HepG2 (cell line): ENCODE measurements at regions not wholly inside any gene's neighbourhood (a gene's known extent, or its start where the extent isn't known, plus 50 kb on each side); places are given as distances from the start of the nearest gene placed in this dataset.
A peak's percentile ranks its signal among the peaks of the same experiment; 100 is the strongest.

Experiments
- ATAC-seq: fragments of 200-7000 bp; cut with Tn5 transposase; 3 replicates; pipeline ENCODE4 v1.9.1; 2020; ENCODE audit warnings: mild to moderate bottlenecking, moderate library complexity
- BruUV-seq: library from RNA; stranded (reverse); fragments of 400-500 nt; replicated peaks from 2 replicates; lab custom pipeline; 2021; lab: Mats Ljungman, UMichigan
- CTCF ChIA-PET: fragments of 300-600 bp; formaldehyde crosslinking; extraction: SDS; loops from one replicate; lab custom pipeline; 2021; ENCODE audit warnings: low total read pairs, inconsistent platforms, low intra/inter-chr PET ratio; lab: Yijun Ruan, JAX
- POLR2A ChIA-PET: fragments of 350-600 bp; sonication (Branson Sonifier 250); formaldehyde crosslinking; loops from one replicate; lab custom pipeline; 2020; ENCODE audit warnings: antibody characterized with exemption, inconsistent platforms; lab: Yijun Ruan, JAX
- DNase-seq: peaks from one replicate; pipeline ENCODE4 v3.0.0-alpha.2; 2015; ENCODE audit warnings: low spot score
- FAIRE-seq: peaks from 3 replicates; lab custom pipeline; 2011; peaks lifted over from hg19 to GRCh38; lab: Jason Lieb, UNC
- H2AFZ ChIP-seq: one replicate; pipeline ENCODE4 v1.6.1; 2011; ENCODE audit warnings: low read length, inconsistent platforms
- H3K27ac ChIP-seq: fragments of 300-600 bp; 3 replicates; pipeline ENCODE4 v1.8.0; 2011; ENCODE audit warnings: mixed run types, mild to moderate bottlenecking, mixed read lengths, low read length, inconsistent platforms; ENCODE audit not compliant: insufficient read depth; ENCODE audit errors: extremely low read length
- H3K27me3 ChIP-seq, 2 experiments: fragments of 200-600 bp in 1 of 2; 2 replicates in 1 of 2; 3 replicates in 1 of 2; pipeline versions ENCODE4 v1.6.0 to v1.8.0; 2011; ENCODE audit warnings: low read length in 2 of 2, mild to moderate bottlenecking in 2 of 2, moderate library complexity in 2 of 2, inconsistent platforms in 1 of 2; ENCODE audit not compliant: insufficient read depth in 2 of 2, control insufficient read depth in 1 of 2
- H3K36me3 ChIP-seq, 2 experiments: fragments of 200-600 bp in 1 of 2; replicated peaks in 1 of 2; 2 replicates in 1 of 2; 3 replicates in 1 of 2; pipeline versions ENCODE4 v1.5.1 to v1.8.0; 2011; ENCODE audit warnings: low read length in 2 of 2, inconsistent platforms in 1 of 2; ENCODE audit not compliant: insufficient read depth in 2 of 2, control insufficient read depth in 1 of 2
- H3K4me1 ChIP-seq: 2 replicates; pipeline ENCODE4 v1.5.1; 2012; ENCODE audit warnings: low read length, inconsistent platforms; ENCODE audit not compliant: insufficient read depth
- H3K4me2 ChIP-seq: 2 replicates; pipeline ENCODE4 v1.6.0; 2011; ENCODE audit warnings: low read depth, low read length, inconsistent platforms
- H3K4me3 ChIP-seq, 3 experiments: fragments of 200-600 bp in 1 of 3; sonication (generic), shearing (Covaris generic) in 1 of 3; replicated peaks in 1 of 3; 2 replicates each; pipeline ENCODE4 v1.5.1; 2011 to 2016; ENCODE audit warnings: low read length in 3 of 3, inconsistent platforms in 2 of 3, low read depth in 2 of 3, mild to moderate bottlenecking in 2 of 3, control low read depth in 1 of 3, mixed read lengths in 1 of 3; ENCODE audit not compliant: insufficient read depth in 1 of 3
- H3K79me2 ChIP-seq: one replicate; pipeline ENCODE4 v1.6.1; 2011; ENCODE audit warnings: low read length, inconsistent platforms; ENCODE audit not compliant: insufficient read depth
- H3K9ac ChIP-seq: 2 replicates; pipeline ENCODE4 v1.6.0; 2011; ENCODE audit warnings: mild to moderate bottlenecking, low read depth, low read length, inconsistent platforms; ENCODE audit not compliant: insufficient read depth
- H3K9me3 ChIP-seq: 2 replicates; pipeline ENCODE4 v1.5.1; 2012; ENCODE audit warnings: mild to moderate bottlenecking, low read length
- H4K20me1 ChIP-seq: 2 replicates; pipeline ENCODE4 v1.6.0; 2011; ENCODE audit warnings: inconsistent platforms, mild to moderate bottlenecking, low read length, moderate library complexity; ENCODE audit not compliant: insufficient read depth
- PCBP1 ChIP-seq: fragments of 200-400 bp; formaldehyde crosslinking; IDR thresholded peaks from 2 replicates; pipeline ENCODE4 v1.6.1; 2017; ENCODE audit warnings: mild to moderate bottlenecking, low read depth, low read length, borderline replicate concordance
- SUZ12 ChIP-seq: fragments of 150-350 bp; IDR thresholded peaks from 2 replicates; pipeline ENCODE4 v1.6.1; 2014; ENCODE audit warnings: low read depth, low read length
- ZBTB10 ChIP-seq: sonication (generic); formaldehyde crosslinking; IDR thresholded peaks from 2 replicates; pipeline ENCODE4 v1.4.0; 2020; ENCODE audit warnings: missing genetic modification reagents, borderline replicate concordance
- ZNF644 ChIP-seq: IDR thresholded peaks from 2 replicates; pipeline ENCODE4 v1.6.1; 2016; ENCODE audit warnings: low read depth
- ZNF768 ChIP-seq: sonication (generic); formaldehyde crosslinking; IDR thresholded peaks from 2 replicates; pipeline ENCODE4 v1.4.0; 2020; ENCODE audit warnings: missing genetic modification reagents
- whole genome bisulfite sequencing: methylation state at CpG from one replicate; pipeline ENCODE4 v1.1.6; 2017; ENCODE audit warnings: low lambda C conversion rate; 5-methylcytosine and 5-hydroxymethylcytosine counted together
- in situ Hi-C: cut with HindIII; loops from 2 replicates; pipeline ENCODE4 v1.10.0; 2017; ENCODE audit warnings: low pct_unique_long_range_greater_than_20kb; ENCODE audit not compliant: extremely low pct_ligation_motif_present
- intact Hi-C: fragments of 100-400 bp; cut with micrococcal nuclease; formaldehyde crosslinking; loops from one replicate; pipeline ENCODE4 v1.10.0; 2022; ENCODE audit not compliant: unreplicated experiment
- TF ChIP-seq, protein P1 (sequence below): sonication (generic); formaldehyde crosslinking; IDR thresholded peaks from 2 replicates; pipeline ENCODE4 v1.8.1; 2022; ENCODE audit warnings: mild to moderate bottlenecking, missing genetic modification reagents

DNA sequence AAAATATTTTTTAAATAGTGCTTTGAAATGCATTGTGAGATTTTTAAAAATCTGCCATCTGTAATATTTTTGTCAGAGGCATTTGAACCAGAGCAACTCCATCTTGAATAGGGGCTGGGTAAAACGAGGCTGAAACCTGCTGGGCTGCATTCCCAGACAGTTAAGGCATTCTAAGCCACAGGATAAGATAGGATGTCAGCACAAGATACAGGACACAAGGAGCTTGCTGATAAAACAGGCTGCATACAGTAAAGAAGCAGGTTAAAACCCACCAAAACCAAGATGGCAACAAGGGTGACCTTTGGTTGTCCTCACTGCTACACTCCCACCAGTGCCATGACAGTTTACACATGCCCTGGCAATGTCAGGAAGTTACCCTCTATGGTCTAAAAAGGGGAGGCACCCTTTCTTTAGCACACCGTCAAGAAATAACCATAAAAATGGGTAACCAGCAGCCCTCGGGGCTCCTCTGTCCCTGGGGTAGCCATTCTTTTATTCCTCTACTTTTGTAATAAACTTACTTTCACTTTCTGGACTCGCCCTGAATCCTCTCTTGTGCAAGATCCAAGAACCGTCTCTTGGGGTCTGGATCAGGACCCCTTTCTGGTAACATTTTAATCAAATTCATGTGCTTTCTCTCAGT, 273.7 kb downstream of the SEMA3D start:
- in situ Hi-C loops, result no loop called here
- DNase-seq, result no peak
- no peak overlapping the region for H3K27ac ChIP-seq

More for the DNA sequence above, 273.7 kb downstream of the SEMA3D start:
- intact Hi-C loops, result no loop called here
- WGBS, result 15% methylated on average over 5 of the region's 5 CpGs
- Histone ChIP-seq H4K20me1 (no peaks in the 10 kb centered on the region), H2AFZ (no peak overlapping the region), H3K9ac (no peak overlapping the region), H3K4me1 (peaks cover 17% of the 10 kb centered on the region), H3K27me3 (no peaks in the 10 kb centered on the region), H3K4me3 (no peak overlapping the region), H3K36me3 (no peaks in the 10 kb centered on the region), H3K79me2 (no peaks in the 10 kb centered on the region), H3K4me2 (peak overlapping the region; percentile 39; the same call in 1 of the 2 replicates), H3K9me3 (no peaks in the 10 kb centered on the region)
- TF ChIP-seq, protein P1, sequence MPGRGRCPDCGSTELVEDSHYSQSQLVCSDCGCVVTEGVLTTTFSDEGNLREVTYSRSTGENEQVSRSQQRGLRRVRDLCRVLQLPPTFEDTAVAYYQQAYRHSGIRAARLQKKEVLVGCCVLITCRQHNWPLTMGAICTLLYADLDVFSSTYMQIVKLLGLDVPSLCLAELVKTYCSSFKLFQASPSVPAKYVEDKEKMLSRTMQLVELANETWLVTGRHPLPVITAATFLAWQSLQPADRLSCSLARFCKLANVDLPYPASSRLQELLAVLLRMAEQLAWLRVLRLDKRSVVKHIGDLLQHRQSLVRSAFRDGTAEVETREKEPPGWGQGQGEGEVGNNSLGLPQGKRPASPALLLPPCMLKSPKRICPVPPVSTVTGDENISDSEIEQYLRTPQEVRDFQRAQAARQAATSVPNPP (CRISPR knock-in tag), result no peak
- TF ChIP-seq SUZ12 (no peak), ZNF644 (peak; percentile 71; the same call in 1 of the 2 replicates), ZNF768 (no peak), PCBP1 (no peak), ZBTB10 (no peak)
- ChIA-PET CTCF (no interaction called here), POLR2A (no interaction called here)
- no peak for ATAC-seq
- BruUV-seq, result no TSS peak
- no peak for FAIRE-seq
